GM19238 (cell line): ENCODE measurements at regions not wholly inside any gene's neighbourhood (a gene's known extent, or its start where the extent isn't known, plus 50 kb on each side); places are given as distances from the start of the nearest gene placed in this dataset.

ENCODE experiments used
- DNase-seq: peaks from one replicate; pipeline ENCODE4 v3.0.0; 2011; ENCODE audit warnings: low spot score; ENCODE audit not compliant: insufficient read length

DNA sequence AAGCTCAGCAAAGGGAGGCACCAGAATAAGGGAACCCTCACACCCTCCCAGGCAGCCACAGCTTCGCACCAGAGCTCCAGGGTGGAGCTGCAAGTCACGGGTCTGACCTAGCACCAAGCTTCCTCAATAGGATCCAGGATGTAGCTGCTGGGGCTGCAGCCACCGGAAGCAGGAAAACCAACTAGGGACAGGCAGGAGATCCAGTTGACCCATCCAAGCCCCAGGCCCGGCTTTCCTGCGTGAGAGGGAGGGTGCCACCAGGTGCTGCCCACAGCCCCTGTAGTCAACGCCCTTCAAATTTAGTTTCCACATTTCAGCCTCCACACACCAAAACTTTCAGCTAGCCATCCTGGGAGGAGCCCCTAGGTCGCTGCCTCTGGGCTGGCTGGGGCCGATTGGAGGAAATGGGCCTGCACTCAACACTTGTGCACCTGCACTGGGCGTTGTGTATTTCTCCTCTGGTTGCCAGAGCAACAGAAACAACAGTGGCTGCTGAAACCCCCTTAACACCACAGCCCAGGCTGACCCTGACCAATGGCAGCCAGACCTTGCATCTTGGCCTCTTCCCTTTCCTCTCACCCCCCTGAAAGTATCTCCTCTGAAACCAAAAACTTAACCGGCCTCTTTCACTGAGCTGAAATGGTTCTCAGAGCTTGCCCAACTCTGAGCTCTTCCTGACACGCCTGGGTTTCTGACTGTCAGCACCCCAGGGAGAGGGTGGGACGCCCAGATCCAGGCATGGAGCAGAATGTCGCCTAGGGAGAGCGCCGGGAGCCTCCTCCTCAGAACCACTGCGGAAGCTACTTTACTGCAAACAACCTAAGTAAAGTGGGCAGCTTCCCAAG lies 226.5 kb upstream of the MAP3K1 start:
- peak; percentile 67 for DNase-seq

DNA sequence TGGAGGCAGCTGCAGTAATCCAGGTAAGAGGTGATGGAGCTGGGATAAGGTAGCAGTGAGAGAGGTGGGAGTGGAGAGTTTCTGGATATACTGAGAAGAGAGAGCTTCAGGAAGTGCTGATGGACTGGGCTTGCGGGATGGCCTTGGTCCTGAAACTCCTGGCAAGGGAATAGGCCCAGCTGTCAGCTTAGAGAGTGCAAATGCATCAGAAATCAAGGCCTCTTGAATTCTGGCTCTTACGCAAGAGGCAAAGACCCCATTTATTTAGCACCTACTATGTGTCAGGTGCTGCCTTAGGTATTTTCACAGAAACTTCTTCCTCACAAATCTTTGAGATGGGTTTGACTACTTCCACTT lies 227.2 kb upstream of the MAP3K1 start:
- no peak for DNase-seq

DNA sequence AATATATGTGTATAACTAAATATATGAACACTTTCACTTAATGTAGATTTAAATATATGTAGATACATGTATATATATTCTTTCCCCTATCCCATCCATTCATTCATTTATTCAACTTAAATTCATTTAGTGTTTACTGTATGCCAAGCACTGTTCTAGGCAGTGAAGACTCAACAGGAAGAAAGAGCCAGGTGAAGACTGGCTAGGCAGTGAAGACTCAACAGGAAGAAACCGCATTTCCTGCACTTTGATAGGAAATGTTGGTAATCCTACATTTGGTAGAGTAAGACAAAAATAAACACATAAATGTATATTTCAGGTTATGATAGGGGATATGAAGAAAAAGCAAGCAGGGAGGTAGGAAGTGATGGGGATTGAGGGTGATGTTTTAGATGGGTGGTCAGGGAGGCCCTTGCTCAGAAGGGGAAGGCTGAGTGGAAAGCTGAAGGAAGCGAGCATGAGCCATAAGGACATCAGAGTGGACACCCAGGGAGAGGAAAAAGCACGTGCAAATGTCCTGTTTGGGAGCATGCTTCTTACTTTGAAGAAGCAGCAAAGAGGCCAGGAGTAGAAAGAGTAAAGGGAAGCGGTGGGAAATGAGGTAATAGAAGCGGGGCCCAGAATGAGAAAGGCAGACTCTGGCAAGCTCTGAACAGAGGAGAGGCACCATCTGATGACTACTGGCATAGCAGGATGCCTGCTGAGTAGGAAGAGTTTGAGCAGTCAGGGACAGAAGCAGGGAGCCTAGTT lies 227.8 kb upstream of the MAP3K1 start:
- DNase-seq, result no peak

DNA sequence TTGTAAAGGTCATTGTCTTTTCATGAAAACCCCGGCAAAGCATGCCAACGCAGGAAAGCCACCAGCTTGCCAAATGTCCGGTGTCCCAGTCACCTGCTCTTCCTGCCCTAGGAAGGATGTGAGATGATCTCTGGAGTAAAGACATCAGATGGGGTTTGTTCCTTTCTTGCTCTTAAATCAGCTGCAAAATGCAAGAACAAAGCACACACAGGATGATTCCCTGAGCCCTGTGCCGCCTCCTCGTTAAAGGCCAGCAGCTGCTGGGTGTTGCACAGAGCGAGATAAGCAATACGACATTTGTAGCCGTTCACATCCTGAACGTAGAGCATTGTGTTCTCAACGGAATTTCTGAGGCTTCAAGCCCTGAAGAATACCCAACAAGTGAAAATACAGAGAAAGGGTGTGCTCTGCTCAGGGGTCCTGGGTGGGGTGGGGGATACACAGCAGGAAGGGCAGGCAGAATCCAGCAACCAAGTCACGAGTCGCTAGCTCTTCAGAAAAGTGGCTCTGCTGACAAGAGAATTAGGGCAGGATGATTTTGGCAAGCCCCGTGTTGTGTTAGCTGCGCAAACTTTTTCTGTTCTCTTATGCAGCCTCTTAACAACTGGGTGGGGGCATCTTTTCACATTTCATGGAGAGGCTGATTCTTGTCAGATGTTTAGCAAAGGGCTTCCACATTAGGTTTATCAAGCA lies 229.2 kb upstream of the MAP3K1 start:
- DNase-seq, result no peak

DNA sequence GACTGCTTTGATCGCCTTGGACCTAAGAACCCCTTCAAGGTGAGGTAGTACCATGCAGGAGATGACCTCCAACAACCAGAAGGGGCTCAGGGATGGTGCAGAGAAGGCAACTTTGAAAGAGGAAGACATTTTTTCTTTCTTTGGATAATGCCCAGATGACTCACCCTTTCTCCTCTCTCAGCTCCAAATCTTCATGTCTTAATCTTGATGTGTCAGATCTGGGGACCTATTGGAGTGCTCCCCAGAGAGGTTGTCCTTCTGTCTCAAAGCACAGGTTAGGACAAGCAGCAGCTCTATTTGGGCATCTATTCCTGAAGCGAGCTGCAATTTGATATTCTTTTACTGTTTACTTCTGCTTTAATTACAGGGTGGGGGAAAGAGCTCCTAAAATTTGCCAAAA lies 229.9 kb upstream of the MAP3K1 start:
- DNase-seq, result no peak

DNA sequence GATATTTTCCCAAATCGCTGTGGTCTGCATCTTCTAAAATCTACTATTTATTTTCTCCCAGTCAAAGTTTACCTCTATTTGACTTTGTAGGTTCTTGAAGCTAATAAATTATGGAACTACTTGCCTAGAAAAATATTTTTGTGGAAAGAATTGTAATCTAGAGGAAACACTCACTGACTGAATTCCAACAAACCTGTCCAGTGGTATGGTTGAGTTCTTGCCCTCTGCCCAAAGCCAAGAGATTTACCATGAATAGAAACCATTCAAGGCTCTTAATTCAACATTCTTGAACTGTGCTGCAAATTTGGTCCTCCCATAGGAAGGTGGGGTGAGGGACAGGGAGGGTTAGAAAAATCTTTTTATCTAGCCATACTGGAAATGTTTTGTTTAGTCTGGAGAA lies 233.9 kb upstream of the MAP3K1 start:
- DNase-seq, result no peak

DNA sequence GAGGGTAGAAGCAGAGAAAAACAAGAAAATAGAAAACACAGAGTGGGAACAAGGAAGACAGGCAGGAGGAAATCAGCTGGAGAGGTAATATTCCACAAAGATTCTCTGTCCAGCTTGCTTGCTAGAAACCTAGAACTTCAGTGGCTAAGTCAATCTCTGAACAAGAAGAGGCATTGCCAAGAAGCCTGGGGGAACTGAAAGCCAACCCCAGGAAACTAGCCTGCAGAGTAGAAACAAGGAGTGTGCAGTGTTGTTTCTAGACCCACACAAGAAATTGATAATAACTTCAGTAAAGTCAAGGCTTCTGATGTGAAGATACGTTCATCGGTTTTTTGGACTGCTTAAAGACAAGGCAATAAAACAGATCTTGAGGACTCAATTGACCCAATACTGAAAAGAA lies 234.5 kb upstream of the MAP3K1 start:
- no peak for DNase-seq

DNA sequence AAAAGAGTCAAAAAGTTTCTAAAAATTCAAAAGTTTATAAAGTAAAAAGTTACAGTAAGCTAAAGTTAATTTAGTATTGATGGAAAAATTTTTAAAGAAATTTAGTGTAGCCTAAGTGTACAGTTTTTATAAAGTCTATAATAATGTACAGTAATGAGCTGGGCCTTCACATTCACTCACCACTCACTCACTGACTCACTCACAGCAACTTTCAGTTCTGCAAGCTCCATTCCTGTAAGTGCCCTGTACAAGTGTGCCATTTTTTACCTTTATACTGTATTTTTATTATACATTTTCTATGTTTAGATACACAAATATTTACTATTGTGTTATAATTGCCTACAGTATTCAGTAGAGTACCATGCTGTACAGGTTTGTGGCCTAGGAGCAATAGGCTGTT lies 239.5 kb upstream of the MAP3K1 start:
- DNase-seq, result no peak

DNA sequence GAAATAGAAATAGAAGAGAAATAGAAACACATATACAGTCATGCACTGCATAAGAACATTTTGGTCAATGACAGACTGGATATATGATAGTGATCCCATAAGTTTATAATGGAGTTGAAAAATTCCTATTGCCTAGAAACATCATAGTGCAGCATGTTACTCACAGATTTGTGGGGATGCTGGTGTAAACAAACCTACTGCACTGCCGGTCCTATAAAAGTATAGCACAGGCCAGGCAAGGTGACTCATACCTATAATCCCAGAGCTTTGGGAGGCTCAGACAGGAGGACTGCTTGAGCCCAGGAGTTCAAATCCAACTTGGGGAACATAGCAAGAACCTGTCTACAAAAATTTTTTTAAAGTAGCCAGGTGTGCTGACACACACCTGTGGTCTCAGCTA lies 240.6 kb upstream of the MAP3K1 start:
- DNase-seq, result no peak

DNA sequence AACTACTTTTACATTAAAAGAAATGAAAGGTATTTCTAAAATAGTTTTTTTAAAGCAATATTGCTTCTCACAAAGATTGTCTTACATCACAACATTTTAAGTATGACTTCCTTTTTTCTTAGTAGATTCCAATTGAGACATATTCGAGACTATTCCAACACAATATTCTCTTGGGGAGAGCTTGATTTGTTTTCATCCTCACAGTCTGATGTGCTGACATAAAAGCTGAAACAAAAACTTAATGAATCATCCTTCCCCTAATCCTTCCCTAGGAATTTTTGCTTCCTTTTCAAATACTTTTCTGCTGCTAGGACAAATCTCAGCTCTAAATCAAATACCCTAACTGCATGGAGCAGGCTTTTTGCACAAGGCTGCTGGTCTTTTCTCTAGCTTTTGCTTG lies 245.8 kb upstream of the MAP3K1 start:
- no peak for DNase-seq

DNA sequence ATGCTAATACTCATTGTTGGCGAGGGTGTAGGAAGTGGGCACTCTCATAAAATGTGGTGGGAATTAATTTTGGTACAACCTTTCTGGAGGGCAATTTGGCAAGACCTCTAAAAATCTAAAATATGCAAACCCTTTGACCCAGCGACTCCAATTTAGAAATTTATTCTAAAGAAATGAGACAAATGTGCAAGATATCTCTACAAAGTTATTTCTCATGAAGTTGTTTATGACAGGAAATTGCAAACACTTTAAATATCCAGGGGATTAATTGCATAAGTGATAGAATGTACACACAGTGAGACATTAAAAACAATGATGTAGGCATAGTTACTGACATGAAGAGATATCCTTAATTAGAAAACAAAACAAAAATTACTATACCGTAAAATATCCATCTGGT lies 246.3 kb upstream of the MAP3K1 start:
- DNase-seq, result no peak

DNA sequence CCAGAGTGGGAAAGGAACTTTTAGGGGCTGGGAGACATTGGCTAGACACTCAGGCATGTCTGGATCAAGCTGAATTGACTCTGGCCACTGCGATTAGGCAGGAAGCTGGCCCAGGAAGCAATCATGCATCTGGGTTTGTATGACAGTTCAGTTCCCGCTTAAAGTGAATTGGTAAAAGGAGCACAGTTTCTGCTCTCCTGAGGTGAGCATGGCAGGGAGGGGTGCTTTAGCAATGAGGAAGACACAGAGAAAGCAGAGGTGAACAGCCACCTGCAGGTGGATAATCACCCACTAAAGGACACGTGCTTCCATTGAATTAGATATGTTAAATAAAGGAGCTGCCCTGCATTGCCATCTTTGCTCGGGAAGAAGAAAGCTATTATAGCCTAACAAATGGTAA lies 248.1 kb upstream of the MAP3K1 start:
- DNase-seq, result no peak

DNA sequence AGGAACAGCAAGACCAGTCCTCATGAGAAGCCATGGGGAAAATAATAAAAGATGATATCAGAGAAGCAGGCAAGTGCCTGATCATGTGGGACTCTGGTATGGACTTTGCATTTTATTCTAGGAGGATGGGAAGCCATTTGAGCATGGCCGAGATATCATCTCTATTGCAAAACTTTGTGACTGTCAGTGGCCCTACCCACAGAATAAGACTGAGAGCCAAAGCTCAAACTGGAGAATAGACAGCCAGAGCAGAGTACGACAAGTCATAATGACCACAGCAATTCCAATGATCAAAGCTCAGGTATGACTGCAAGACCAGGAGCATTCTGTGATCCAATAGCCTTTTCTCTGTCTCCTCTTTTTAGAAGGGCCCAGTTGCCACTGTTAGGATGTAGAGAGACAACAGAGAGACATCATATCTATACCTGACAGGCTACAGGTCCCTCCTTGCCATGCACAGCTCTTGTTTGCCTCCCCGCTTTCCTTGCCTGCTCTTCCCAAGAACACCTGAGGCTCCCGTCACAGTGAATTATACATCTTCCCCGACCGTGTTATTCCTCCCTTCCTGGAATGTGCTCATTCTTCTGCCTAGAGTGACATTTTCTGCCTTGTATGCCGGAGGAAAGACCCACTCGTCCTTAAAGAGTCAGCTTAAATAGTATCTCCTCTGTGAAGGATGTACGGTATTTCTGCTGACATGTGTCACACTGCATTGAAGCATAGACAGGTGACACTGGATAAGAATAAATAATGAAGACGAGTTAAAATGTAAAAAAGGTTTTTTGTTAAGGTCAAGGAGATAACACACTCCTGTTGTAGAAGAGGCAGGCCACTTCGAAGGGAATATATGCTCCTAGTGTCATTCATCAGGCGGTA lies 248.7 kb upstream of the MAP3K1 start:
- DNase-seq, result no peak

DNA sequence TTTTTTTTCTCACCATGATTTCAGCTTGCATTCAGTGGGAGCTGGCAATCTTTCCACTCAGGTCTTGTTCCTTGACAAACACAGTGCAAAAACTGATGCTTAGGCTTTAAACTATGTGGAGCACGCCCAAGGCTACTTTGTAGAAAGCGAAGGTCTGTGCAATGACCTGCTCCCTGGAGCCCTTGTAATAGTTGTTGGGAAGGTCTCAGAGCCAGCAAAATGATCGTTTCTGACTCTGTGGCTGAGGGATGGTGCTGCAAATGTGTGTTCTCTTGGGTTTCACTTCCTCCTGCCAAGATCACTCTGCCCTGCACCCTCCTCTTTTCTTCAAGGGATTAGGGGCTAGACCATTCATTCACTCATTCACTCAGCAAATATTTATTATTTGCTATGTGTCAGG lies 249.7 kb upstream of the MAP3K1 start:
- DNase-seq, result no peak

DNA sequence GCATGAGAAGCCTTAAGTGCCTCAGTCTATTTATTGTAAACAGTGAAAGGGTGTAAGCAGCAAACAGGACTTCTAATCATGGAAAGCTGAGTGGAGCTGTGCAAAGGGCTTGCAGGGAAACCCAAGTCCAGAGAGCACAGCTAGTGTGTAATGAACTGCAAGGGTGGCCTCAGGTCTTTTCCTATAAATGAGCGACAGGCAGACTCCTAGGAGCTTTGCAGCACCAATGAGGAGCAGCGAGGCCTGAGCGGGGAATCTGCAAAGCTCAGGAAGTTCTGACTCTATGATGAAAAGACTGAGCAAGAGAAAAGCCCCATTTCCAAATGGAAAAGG lies 250.1 kb upstream of the MAP3K1 start:
- no peak for DNase-seq

DNA sequence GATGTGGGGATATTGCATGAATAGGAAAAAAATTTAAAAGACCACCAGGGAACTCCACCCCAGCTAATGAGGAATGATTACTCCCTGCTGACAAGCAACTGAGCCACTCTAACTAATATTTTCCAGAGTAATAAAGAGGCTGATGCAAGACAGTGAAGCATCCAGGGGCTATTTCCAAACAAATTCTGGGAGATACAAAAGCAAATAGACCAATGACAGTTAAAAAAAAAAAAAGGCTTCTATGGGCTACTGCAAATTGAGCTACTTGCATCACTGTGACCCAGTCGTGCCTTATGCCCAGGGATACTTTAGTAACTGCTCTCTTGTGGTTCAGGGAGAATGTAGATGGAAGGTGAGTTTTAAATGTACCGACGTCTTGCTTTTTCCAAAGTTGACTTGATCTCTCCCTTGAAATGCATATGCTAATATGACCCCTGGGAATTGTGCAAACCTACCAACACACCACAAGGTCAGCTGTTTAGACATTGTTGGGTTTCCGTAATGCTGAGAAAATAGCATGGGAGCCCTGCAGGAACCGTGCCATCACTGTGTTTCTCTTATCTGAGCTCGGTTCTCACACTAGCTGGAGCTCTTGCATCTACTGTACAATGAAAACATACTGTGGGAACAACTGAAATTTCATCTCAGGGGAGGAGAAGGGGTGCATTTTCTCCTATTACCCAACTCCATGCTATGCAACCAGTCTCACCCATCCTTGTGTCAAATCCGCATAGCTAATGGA lies 250.6 kb upstream of the MAP3K1 start:
- DNase-seq, result no peak

DNA sequence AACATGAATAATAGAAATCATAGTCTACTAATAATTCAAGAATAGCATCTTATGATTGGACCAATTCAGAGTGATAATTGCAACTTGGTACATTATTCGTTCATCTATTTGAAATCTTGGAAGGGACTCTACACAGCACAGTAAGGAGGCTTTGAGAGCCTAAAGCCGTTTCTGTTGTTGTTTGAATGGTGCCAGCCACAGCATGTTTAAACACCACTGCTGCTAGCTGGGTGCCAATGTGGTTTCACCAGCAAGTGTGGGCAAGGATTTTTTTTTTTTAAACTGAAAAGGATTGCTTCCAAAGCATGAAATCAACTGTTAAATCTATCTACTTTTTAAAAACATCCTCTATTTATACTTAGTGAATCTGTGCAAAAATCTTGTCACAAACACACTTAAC lies 253.9 kb upstream of the MAP3K1 start:
- DNase-seq, result no peak

DNA sequence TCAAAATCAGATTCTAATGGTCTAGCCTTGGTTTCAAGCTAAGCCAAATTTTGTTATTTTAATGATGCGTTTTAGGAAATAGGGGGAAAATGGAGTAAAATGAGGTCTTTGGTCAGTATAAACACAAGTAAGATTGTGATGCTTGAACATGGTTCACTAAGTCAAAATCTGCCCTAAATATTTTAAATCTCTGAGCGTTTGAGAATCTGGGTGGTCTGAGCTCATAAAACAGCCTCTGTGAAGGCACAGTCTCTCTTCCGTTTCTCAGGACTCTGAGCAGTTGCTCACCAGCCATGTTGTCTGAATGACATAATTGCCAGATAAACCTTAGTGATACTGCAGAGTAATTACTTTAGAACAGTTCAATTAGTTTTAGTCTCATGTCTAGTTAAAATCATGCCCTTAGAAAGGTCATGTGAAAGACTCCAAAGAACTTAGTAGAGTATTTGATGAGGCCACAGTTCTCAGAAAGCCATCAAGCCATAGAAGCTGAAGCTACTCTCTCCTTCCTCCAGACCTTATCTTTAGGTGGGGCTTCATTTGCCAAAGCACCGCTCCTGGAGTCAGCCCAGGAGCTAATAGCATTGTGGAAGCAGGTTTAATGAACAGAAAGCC lies 257.1 kb upstream of the MAP3K1 start:
- DNase-seq, result no peak

DNA sequence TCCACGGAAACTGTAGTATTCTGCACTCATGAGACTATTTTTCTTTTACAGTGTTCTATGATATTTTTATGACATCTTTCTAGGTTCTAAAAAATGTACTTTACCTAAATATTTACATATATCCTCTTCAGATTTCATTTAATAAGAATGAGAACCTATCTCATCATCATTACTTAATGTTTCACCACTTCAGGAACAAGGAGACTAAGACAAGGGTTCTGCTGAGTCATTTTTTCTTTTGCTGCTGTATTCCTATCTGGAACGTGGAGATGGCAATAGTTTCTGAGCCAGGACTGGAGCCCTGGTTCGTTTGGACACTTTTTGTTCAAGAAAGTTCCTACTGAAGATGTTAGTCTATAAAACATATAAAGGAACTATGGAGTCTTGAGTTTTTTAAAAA lies 258.2 kb upstream of the MAP3K1 start:
- DNase-seq, result no peak

DNA sequence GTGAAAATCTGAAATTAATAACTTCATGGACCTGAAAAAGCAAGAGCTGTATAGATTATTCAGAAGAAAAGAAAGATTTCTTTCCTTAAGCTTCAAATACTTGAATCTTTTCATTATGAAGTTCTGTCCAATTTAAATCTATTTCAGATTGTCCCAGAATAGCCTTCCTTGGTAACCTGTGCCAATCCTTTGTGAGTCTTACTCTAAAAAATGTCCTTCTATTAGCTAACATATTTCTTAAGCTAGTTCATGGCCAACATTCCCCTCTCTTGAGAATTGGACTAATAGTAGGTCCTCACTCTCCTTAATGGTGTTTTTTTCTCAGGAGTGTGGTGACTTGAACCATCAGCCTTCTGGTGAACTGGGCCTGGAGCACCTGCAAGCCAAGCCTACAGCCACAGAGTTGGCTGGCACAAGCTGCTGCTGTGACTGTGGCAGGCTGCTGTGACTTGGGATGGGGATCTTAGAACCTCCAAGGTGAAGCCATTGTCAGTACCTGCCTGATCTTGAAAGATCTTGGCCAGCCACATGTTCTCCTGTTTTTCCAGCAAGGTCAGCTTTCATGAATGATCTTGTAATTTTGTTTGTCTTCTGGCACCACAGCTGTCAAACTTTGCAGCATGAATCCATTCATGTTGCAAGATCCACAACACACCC lies 262.6 kb upstream of the MAP3K1 start:
- DNase-seq, result no peak
